Smooth muscle cell of the brain vasculature (primary cell): ENCODE measurements at regions not wholly inside any gene's neighbourhood (a gene's known extent, or its start where the extent isn't known, plus 50 kb on each side); places are given as distances from the start of the nearest gene placed in this dataset.
"Not testable (repeated sequence)": the region's sequence is repeated elsewhere in the genome, so short reads cannot be mapped to it uniquely, and the experiment has no call there.

ENCODE experiments used
- DNase-seq: peaks from one replicate; pipeline ENCODE4 v3.0.0-alpha.2; 2012; ENCODE audit warnings: low read depth, low spot score

GRCh38 chr9:12266758-12267157 lies 426.4 kb upstream of the TYRP1 start:
- no peak for DNase-seq

DNA sequence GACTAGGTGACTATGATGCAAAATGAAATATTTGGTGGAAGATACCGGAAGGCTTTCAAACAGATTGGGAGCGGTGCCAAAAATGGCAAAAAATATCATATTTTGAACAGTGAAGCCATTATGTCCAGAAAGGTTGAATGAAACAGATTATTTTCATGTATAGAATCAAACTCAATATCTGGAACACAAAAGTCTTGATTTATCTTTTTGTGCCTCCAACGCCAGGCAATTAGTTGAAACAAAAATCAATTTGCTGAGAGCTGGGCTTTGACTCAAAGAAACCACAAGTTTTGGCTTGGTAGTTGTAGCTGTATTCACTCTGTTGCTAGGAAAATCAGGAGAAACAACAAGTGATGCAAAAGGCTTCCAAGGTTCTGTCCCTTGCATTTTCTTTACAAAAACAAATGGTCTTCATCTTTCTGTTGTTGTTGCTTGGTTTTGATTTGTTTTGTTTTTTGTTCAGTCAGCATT lies 421.7 kb upstream of the TYRP1 start:
- no peak for DNase-seq

- no peak for DNase-seq
These were observed 420.6 kb upstream of the TYRP1 start for GRCh38 chr9:12272471-12273120.

GRCh38 chr9:12274577-12274976 lies 418.6 kb upstream of the TYRP1 start:
- DNase-seq, result no peak

DNA sequence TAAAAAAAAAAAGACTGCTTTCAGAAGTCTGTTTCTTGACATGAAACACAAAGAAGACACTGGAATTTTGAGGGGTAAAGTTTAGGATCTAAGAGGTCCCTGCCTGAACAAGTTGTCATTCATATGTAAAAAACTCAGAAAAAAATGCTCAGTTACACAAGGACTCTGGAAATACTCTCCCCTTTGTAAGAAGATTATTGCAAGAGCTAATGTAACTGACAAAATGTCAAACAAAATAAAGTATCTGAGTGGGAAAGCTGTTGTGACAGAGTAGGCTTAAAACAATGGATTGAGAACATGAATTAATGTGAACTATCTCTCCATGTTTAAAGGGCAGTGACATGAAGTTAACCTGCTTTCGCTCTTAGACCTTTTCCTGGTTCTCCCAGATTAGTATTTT lies 416.7 kb upstream of the TYRP1 start:
- DNase-seq, result no peak

GRCh38 chr9:12289711-12290110 lies 403.5 kb upstream of the TYRP1 start:
- no peak for DNase-seq

DNA sequence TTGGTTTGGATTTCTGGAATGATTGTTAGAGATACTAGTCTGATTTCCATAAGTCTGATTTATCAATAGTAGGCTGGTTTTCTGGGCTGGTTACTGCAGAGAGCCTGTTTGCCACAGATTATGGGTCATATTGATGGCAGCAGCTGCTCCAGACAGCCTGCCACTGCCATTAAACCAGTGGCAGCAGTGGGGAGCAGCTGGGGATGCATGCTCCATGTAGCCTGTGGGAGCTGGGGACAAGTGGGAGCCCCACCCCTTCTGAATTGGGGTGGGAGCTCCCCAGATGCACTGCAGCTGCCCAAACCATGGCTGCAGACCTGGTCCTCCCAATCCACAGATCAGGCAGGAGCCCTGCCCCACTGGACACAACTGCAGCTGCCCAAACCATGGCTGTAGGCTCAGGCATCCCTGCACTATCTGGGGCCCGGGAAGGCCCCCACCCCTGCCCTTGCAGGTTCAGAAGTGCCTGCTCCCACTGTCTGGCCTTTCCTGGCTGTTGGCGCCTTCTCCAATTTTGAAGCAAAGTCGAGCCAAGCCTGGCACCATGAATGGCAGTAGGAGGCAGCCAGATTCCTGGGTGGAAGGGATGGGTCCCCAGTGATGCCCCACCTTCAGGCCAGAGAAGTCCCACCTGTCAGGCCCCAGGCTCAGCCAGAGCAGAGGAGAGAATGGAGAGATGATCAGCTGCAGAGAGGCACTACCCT lies 402.9 kb upstream of the TYRP1 start:
- DNase-seq, result no peak

GRCh38 chr9:12305211-12305610 lies 388.0 kb upstream of the TYRP1 start:
- DNase-seq, result no peak

DNA sequence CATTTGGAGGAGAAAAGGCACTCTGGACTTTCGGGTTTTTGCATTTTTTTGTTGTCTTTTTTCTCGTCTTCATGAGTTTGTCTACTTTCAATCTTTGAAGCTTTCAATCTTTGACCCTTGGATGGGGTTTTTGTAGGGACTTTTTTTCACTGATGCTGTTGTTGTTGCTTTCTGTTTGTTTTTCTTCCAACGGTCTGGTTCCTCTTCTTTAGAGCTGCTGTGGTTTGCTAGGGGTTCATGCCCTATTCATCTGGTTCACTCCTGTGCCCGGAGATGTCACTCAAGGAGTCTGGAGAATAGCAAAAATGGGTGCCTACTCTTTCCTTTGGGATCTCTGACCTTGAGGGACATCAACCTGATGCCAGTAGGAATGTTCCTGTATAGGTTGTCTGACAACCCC lies 378.6 kb upstream of the TYRP1 start:
- DNase-seq, result no peak

DNA sequence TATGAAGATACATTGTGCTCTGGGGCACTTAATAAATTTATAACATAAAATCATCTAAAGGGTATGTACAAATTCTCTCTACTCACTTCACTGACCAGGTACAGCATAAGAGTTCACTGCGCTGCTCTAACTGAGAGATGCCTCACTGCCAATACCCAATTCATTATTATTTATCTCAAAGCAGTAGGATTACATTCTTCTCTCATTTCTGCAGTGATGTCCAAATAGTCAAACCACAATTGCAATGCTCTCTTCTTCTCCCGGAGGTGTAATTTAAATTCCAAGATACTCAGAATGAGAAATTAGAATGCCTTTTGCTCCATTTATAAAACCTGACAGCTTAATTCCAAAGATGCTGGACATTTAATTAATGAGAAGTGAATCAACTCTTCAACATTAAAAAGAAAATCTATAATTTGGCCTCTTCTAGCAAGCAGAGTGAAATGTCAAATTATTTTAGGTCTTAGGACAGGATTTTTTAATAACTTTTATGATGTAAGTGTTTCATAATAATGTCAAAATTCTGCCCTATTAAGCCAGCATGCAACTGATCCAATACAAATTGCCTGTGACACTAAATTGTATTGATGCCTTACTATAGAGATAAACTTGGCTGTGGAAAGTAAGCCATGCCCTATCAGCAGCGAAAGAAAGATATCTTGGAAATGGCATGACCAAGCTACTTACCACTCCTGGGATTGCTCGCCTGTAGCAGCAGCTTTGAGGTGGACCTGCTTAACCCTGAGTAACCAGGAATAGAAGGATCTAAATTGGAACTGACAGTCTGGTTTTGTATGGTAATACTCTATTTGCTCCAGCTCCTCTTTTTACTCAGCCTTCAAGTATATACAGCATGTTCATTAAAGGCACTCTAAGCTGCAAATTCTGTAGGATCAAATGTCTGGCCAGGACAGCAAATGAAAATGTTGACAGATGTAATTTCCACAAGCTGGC lies 374.2 kb upstream of the TYRP1 start:
- no peak for DNase-seq

DNA sequence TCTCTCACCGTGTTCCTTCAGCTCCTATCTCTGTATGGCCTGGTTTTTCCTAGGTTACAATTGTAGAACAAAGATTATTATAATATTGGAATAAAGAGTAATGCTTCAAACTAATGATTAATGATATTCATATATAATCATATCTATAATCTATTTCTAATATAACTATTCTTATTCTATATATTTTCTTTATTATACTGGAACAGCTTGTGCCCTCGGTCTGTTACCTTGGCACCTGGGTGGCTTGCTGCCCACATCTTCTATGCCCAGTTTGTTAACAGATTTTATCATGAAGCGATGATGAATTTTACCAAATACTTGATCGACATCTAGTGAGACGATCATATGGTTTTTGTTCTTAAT lies 363.6 kb upstream of the TYRP1 start:
- no peak for DNase-seq

DNA sequence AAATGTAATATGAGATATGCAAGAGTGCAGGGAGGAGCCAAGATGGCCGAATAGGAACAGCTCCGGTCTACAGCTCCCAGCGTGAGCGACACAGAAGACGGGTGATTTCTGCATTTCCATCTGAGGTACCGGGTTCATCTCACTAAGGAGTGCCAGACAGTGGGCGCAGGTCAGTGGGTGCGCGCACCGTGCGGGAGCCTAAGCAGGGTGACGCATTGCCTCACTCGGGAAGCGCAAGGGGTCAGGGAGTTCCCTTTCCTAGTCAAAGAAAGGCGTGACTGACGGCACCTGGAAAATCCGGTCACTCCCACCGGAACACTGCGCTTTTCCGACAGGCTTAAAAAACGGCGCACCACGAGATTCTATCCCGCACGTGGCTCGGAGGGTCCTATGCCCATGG lies 359.2 kb upstream of the TYRP1 start:
- not testable (repeated sequence) for DNase-seq

DNA sequence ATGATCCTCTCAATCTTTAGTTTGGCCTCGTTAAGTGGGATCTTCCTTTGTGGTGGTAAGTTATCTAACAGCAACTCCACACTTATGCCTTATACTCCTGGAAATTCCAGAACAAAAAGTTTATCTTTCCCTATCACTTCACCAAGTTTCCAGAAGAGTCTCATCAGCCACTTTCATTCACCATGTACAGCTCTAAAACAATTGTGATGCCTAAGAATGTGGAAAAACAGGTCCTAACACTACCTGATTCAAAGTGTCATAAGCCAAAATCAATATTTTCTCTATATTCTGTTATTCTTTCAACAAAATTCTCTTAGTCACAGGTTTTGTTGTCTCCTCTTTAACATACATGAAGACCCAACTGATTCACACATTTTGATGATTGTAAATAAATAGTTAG lies 342.4 kb upstream of the TYRP1 start:
- no peak for DNase-seq

GRCh38 chr9:12351293-12352044 lies 341.7 kb upstream of the TYRP1 start:
- no peak for DNase-seq

GRCh38 chr9:12352045-12352315 lies 341.2 kb upstream of the TYRP1 start:
- no peak for DNase-seq

DNA sequence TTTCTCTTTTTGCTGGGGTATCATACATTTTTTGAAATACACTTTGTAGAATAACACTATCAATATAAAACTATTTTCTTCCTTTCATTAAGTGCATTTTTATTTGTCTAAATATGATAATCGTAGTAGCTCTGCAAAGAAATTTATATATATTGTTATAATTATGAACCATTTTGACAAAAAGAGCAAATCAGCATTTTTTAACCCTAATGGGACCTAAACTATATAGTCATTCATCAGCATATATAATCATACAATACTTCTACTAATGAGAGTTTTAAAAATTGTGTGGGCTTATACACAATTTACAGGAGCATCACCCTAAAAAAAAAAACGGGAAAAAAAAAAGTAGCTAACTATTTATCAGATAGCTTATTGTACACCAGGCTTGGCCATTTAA lies 329.7 kb upstream of the TYRP1 start:
- DNase-seq, result no peak

- DNase-seq, result no peak
These were observed 324.6 kb upstream of the TYRP1 start for GRCh38 chr9:12368569-12368968.

GRCh38 chr9:12391839-12392509 lies 301.2 kb upstream of the TYRP1 start:
- no peak for DNase-seq

GRCh38 chr9:12394105-12394504 lies 299.1 kb upstream of the TYRP1 start:
- DNase-seq, result no peak

GRCh38 chr9:12403721-12404120 lies 289.5 kb upstream of the TYRP1 start:
- DNase-seq, result no peak

GRCh38 chr9:12413986-12414385 lies 279.2 kb upstream of the TYRP1 start:
- DNase-seq, result no peak
